ENCODE measurements at regions not wholly inside any gene's neighbourhood (a gene's known extent, or its start where the extent isn't known, plus 50 kb on each side); places are given as distances from the start of the nearest gene placed in this dataset.
"Not testable (repeated sequence)": the region's sequence is repeated elsewhere in the genome, so short reads cannot be mapped to it uniquely, and the experiment has no call there.

- no peak overlapping the region for H3K9ac ChIP-seq (ENCODE audit: low read depth in 1 of 2, low read length in 2 of 2)
- H3K4me1 ChIP-seq (ENCODE audit: control insufficient read depth in 2 of 2, insufficient read depth in 2 of 2, low read length in 2 of 2) = peaks cover 9 to 22% of the 10 kb centered on the region in 2 donors
- no peak overlapping the region for H3K27ac ChIP-seq (ENCODE audit: low read depth in 2 of 2, low read length in 2 of 2)
- no peaks in the 10 kb centered on the region for H3K9me3 ChIP-seq (ENCODE audit: control insufficient read depth in 2 of 2, low read length in 2 of 2)
- H3K4me3 ChIP-seq (ENCODE audit: low read length in 2 of 2) = no peak overlapping the region
- no peaks in the 10 kb centered on the region for H3K27me3 ChIP-seq (ENCODE audit: control insufficient read depth in 2 of 2, insufficient read depth in 2 of 2, low read length in 2 of 2)
- no peaks in the 10 kb centered on the region for H3K36me3 ChIP-seq (ENCODE audit: control insufficient read depth in 2 of 2, insufficient read depth in 2 of 2, low read length in 2 of 2)
Measured at GRCh38 chr3:165504554-165504953, 308.4 kb upstream of the SLITRK3 start.

DNA sequence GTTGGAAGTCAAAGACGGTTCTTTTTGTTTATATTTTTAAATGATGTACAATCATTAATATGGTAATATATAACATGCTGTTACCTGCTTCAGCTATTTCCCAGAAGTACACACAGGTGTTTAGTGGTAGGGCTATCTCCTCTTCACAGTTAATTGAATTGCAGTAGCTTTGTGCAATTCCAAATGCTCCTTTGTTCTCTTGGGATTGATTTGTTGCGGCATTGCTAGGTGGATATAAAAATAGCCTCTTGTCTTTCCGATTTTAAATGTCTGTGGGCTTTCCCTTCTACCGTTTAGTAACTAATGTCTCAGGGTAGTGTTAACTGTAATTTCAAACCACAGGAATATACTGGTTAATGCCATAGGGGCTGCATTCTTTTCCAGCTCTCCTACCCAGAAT lies 307.6 kb upstream of the SLITRK3 start:
- Histone ChIP-seq H3K9me3 (ENCODE audit: control insufficient read depth in 2 of 2, low read length in 2 of 2) (no peaks in the 10 kb centered on the region), H3K4me3 (ENCODE audit: low read length in 2 of 2) (no peak overlapping the region), H3K27ac (ENCODE audit: low read depth in 2 of 2, low read length in 2 of 2) (no peak overlapping the region), H3K27me3 (ENCODE audit: control insufficient read depth in 2 of 2, insufficient read depth in 2 of 2, low read length in 2 of 2) (no peaks in the 10 kb centered on the region), H3K9ac (ENCODE audit: low read depth in 1 of 2, low read length in 2 of 2) (no peak overlapping the region), H3K36me3 (ENCODE audit: control insufficient read depth in 2 of 2, insufficient read depth in 2 of 2, low read length in 2 of 2) (no peaks in the 10 kb centered on the region), H3K4me1 (ENCODE audit: control insufficient read depth in 2 of 2, insufficient read depth in 2 of 2, low read length in 2 of 2) (peaks cover 9 to 22% of the 10 kb centered on the region in 2 donors)

GRCh38 chr3:165503346-165503745 lies 307.2 kb upstream of the SLITRK3 start:
- no peak overlapping the region for H3K9ac ChIP-seq (ENCODE audit: low read depth in 1 of 2, low read length in 2 of 2)
- H3K4me1 ChIP-seq (ENCODE audit: control insufficient read depth in 2 of 2, insufficient read depth in 2 of 2, low read length in 2 of 2) = peaks cover 9 to 22% of the 10 kb centered on the region in 2 donors
- H3K4me3 ChIP-seq (ENCODE audit: low read length in 2 of 2) = no peak overlapping the region
- H3K9me3 ChIP-seq (ENCODE audit: control insufficient read depth in 2 of 2, low read length in 2 of 2) = no peaks in the 10 kb centered on the region
- no peaks in the 10 kb centered on the region for H3K36me3 ChIP-seq (ENCODE audit: control insufficient read depth in 2 of 2, insufficient read depth in 2 of 2, low read length in 2 of 2)
- H3K27ac ChIP-seq (ENCODE audit: low read depth in 2 of 2, low read length in 2 of 2) = no peak overlapping the region
- no peaks in the 10 kb centered on the region for H3K27me3 ChIP-seq (ENCODE audit: control insufficient read depth in 2 of 2, insufficient read depth in 2 of 2, low read length in 2 of 2)

DNA sequence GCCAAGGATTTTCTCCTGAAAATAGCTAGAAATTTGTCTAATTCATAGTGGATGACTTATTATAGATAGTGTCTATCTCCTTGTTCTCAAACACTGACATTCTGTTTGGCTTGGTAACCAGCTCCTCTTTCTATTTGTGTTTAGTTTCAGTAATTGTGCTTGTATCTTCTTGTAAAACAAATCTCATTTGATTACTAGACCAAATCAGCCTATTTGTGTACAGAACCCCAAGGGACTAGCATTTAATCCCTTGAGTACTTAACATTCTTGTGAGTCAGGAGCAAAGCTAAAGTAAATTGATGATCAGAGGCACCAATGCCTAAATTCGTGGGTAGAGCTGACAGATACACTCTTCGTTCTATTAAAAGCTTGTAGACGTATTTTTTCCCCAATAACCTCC lies 306.5 kb upstream of the SLITRK3 start:
- no peak overlapping the region for H3K27ac ChIP-seq (ENCODE audit: low read depth in 2 of 2, low read length in 2 of 2)

DNA sequence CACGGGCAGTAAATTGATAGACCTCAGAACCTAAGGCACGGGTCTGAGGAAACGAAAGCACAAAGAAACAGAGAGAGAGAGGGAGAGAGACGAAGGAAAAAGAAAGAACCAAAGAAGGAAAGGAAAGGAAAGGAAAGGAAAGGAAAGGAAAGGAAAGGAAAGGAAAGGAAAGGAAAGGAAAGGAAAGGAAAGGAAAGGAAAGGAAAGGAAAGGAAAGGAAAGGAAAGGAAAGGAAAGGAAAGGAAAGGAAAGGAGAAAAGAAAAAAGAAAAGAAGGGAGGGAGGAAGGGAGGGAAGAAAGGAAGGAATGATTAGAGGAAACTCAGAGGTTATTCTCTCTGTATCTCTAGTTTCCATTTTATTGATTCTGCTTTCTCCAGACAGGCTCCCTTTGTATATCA lies 302.6 kb upstream of the SLITRK3 start:
- H3K9ac ChIP-seq (ENCODE audit: low read depth in 1 of 2, low read length in 2 of 2); H3K27ac ChIP-seq (ENCODE audit: low read depth in 2 of 2, low read length in 2 of 2); H3K27me3 ChIP-seq (ENCODE audit: control insufficient read depth in 2 of 2, insufficient read depth in 2 of 2, low read length in 2 of 2); H3K4me1 ChIP-seq (ENCODE audit: control insufficient read depth in 2 of 2, insufficient read depth in 2 of 2, low read length in 2 of 2); H3K36me3 ChIP-seq (ENCODE audit: control insufficient read depth in 2 of 2, insufficient read depth in 2 of 2, low read length in 2 of 2); H3K9me3 ChIP-seq (ENCODE audit: control insufficient read depth in 2 of 2, low read length in 2 of 2); H3K4me3 ChIP-seq (ENCODE audit: low read length in 2 of 2): not testable (repeated sequence)

More for the DNA sequence above, 306.5 kb upstream of the SLITRK3 start:
- Histone ChIP-seq H3K9ac (ENCODE audit: low read depth in 1 of 2, low read length in 2 of 2) (no peak overlapping the region), H3K36me3 (ENCODE audit: control insufficient read depth in 2 of 2, insufficient read depth in 2 of 2, low read length in 2 of 2) (no peaks in the 10 kb centered on the region), H3K9me3 (ENCODE audit: control insufficient read depth in 2 of 2, low read length in 2 of 2) (no peaks in the 10 kb centered on the region), H3K4me1 (ENCODE audit: control insufficient read depth in 2 of 2, insufficient read depth in 2 of 2, low read length in 2 of 2) (peaks cover 9 to 22% of the 10 kb centered on the region in 2 donors), H3K27me3 (ENCODE audit: control insufficient read depth in 2 of 2, insufficient read depth in 2 of 2, low read length in 2 of 2) (no peaks in the 10 kb centered on the region), H3K4me3 (ENCODE audit: low read length in 2 of 2) (no peak overlapping the region)

DNA sequence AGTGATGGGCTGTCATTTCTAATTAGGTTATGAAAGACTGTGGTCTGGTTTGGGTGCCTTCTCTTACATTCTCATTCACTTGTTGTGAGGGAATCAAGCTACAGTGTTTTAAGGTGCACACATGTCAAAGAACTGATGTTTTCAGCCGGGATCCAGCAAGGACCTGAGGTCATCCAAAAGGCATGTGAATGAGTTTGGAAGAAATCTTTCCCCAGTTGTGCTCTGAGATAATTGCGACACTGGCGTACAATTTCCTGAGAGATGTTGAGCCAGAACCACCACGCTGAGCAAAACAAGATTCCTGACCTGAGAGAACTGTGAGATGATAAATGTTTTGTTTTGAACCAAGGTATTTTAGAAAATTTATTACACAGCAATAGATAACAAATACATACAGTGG lies 295.3 kb upstream of the SLITRK3 start:
- Histone ChIP-seq H3K9me3 (ENCODE audit: control insufficient read depth in 2 of 2, low read length in 2 of 2) (no peaks in the 10 kb centered on the region), H3K36me3 (ENCODE audit: control insufficient read depth in 2 of 2, insufficient read depth in 2 of 2, low read length in 2 of 2) (no peaks in the 10 kb centered on the region), H3K27ac (ENCODE audit: low read depth in 2 of 2, low read length in 2 of 2) (no peak overlapping the region), H3K4me3 (ENCODE audit: low read length in 2 of 2) (no peak overlapping the region), H3K9ac (ENCODE audit: low read depth in 1 of 2, low read length in 2 of 2) (no peak overlapping the region), H3K27me3 (ENCODE audit: control insufficient read depth in 2 of 2, insufficient read depth in 2 of 2, low read length in 2 of 2) (no peaks in the 10 kb centered on the region), H3K4me1 (ENCODE audit: control insufficient read depth in 2 of 2, insufficient read depth in 2 of 2, low read length in 2 of 2) (no peaks in the 10 kb centered on the region)

DNA sequence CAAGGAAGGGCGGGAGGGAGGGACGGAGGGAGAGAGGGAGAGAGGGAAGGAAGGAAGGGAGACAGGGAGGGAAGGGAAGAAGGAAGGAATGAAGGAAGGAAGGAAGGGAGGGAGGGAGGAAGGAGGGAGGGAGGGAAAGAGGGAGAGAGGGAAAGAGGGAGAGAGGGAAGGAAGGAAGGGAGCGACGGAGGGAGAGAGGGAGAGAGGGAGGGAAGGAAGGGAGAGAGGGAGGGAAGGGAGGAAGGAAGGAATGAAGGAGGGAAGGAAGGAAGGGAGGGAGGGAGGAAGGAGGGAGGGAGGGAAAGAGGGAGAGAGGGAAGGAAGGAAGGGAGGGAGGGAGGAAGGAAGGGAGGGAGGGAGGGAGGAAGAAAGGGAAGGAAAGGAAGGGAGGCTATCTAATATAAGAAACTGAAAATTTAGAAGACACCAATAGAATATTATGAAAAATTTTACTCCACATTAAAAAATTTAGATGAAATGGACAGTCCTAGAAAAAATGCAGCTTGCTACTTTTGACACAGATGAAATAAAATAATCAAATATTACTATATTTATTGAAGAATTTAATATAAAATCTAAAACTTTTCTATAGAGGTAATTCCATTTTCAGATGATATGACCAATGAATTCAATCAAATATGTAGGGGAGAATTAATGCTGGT lies 280.3 kb upstream of the SLITRK3 start:
- H3K4me3 ChIP-seq (ENCODE audit: low read length in 2 of 2) = no peak overlapping the region
- no peaks in the 10 kb centered on the region for H3K9me3 ChIP-seq (ENCODE audit: control insufficient read depth in 2 of 2, low read length in 2 of 2)
- no peaks in the 10 kb centered on the region for H3K36me3 ChIP-seq (ENCODE audit: control insufficient read depth in 2 of 2, insufficient read depth in 2 of 2, low read length in 2 of 2)
- H3K9ac ChIP-seq (ENCODE audit: low read depth in 1 of 2, low read length in 2 of 2) = no peak overlapping the region
- H3K27ac ChIP-seq (ENCODE audit: low read depth in 2 of 2, low read length in 2 of 2) = no peak overlapping the region
- H3K4me1 ChIP-seq (ENCODE audit: control insufficient read depth in 2 of 2, insufficient read depth in 2 of 2, low read length in 2 of 2) = no peaks in the 10 kb centered on the region
- no peaks in the 10 kb centered on the region for H3K27me3 ChIP-seq (ENCODE audit: control insufficient read depth in 2 of 2, insufficient read depth in 2 of 2, low read length in 2 of 2)

DNA sequence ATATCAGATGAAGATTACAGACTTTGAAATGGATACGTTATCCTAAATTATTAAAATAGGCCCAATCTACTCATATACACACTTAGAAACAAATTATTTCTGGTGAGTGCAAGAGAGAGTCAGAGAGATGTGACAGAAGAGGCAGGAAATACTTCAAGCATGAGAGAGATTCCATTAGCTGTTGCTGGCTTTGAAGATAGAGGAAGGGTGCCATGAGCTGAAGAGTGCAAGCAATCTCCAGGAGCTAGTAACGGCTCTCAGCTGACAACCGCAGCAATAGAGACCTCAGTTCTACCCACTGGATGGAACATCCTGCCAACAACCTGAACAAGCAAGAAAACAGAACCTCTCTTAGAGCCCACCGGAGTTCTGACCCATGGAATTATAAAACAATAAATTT lies 270.7 kb upstream of the SLITRK3 start:
- Histone ChIP-seq H3K4me3 (ENCODE audit: low read length in 2 of 2) (no peak overlapping the region), H3K27me3 (ENCODE audit: control insufficient read depth in 2 of 2, insufficient read depth in 2 of 2, low read length in 2 of 2) (no peaks in the 10 kb centered on the region), H3K27ac (ENCODE audit: low read depth in 2 of 2, low read length in 2 of 2) (no peak overlapping the region), H3K4me1 (ENCODE audit: control insufficient read depth in 2 of 2, insufficient read depth in 2 of 2, low read length in 2 of 2) (no peaks in the 10 kb centered on the region), H3K9me3 (ENCODE audit: control insufficient read depth in 2 of 2, low read length in 2 of 2) (no peaks in the 10 kb centered on the region), H3K36me3 (ENCODE audit: control insufficient read depth in 2 of 2, insufficient read depth in 2 of 2, low read length in 2 of 2) (no peaks in the 10 kb centered on the region), H3K9ac (ENCODE audit: low read depth in 1 of 2, low read length in 2 of 2) (no peak overlapping the region)

GRCh38 chr3:165464736-165465135 lies 268.6 kb upstream of the SLITRK3 start:
- no peak overlapping the region for H3K4me3 ChIP-seq (ENCODE audit: low read length in 2 of 2)
- no peaks in the 10 kb centered on the region for H3K36me3 ChIP-seq (ENCODE audit: control insufficient read depth in 2 of 2, insufficient read depth in 2 of 2, low read length in 2 of 2)
- no peaks in the 10 kb centered on the region for H3K9me3 ChIP-seq (ENCODE audit: control insufficient read depth in 2 of 2, low read length in 2 of 2)
- no peaks in the 10 kb centered on the region for H3K27me3 ChIP-seq (ENCODE audit: control insufficient read depth in 2 of 2, insufficient read depth in 2 of 2, low read length in 2 of 2)
- H3K4me1 ChIP-seq (ENCODE audit: control insufficient read depth in 2 of 2, insufficient read depth in 2 of 2, low read length in 2 of 2) = no peaks in the 10 kb centered on the region
- H3K27ac ChIP-seq (ENCODE audit: low read depth in 2 of 2, low read length in 2 of 2) = no peak overlapping the region
- no peak overlapping the region for H3K9ac ChIP-seq (ENCODE audit: low read depth in 1 of 2, low read length in 2 of 2)

DNA sequence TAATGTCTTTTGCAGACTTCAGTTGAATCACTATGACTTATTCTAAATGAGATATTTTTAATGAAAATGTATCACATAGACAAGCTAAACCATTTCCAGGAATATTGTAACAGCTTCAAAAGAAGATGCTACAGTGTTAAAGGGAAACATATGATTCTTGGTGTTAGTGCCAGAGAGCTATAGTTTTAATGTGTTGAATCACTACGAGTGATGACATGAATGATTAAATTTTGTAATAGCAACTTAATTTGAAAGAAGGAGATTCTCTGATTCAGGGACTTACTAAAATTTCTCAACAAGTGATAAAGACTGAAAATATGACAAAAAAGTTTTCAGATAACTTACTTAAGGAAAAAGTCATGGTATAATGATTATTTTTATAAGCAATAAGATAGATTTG lies 267.3 kb upstream of the SLITRK3 start:
- Histone ChIP-seq H3K4me1 (ENCODE audit: control insufficient read depth in 2 of 2, insufficient read depth in 2 of 2, low read length in 2 of 2) (no peaks in the 10 kb centered on the region), H3K4me3 (ENCODE audit: low read length in 2 of 2) (no peak overlapping the region), H3K9ac (ENCODE audit: low read depth in 1 of 2, low read length in 2 of 2) (no peak overlapping the region), H3K27me3 (ENCODE audit: control insufficient read depth in 2 of 2, insufficient read depth in 2 of 2, low read length in 2 of 2) (no peaks in the 10 kb centered on the region), H3K9me3 (ENCODE audit: control insufficient read depth in 2 of 2, low read length in 2 of 2) (no peaks in the 10 kb centered on the region), H3K27ac (ENCODE audit: low read depth in 2 of 2, low read length in 2 of 2) (no peak overlapping the region), H3K36me3 (ENCODE audit: control insufficient read depth in 2 of 2, insufficient read depth in 2 of 2, low read length in 2 of 2) (no peaks in the 10 kb centered on the region)
